Spleen (tissue), 3 donors: ENCODE measurements at regions not wholly inside any gene's neighbourhood (a gene's known extent, or its start where the extent isn't known, plus 50 kb on each side); places are given as distances from the start of the nearest gene placed in this dataset.

Experiments used
- POLR2A ChIP-seq, 3 donors: fragments of 450-650 bp; IDR thresholded peaks; one replicate each; pipeline ENCODE4 v1.5.1; 2017; ENCODE audit warnings: antibody characterized with exemption in 3 of 3, mild to moderate bottlenecking in 1 of 3
- POLR2AphosphoS5 ChIP-seq, 3 donors: sonication (generic); formaldehyde crosslinking; IDR thresholded peaks; one replicate each; pipeline ENCODE4 v1.5.1; 2017; ENCODE audit warnings: antibody characterized with exemption in 3 of 3

DNA sequence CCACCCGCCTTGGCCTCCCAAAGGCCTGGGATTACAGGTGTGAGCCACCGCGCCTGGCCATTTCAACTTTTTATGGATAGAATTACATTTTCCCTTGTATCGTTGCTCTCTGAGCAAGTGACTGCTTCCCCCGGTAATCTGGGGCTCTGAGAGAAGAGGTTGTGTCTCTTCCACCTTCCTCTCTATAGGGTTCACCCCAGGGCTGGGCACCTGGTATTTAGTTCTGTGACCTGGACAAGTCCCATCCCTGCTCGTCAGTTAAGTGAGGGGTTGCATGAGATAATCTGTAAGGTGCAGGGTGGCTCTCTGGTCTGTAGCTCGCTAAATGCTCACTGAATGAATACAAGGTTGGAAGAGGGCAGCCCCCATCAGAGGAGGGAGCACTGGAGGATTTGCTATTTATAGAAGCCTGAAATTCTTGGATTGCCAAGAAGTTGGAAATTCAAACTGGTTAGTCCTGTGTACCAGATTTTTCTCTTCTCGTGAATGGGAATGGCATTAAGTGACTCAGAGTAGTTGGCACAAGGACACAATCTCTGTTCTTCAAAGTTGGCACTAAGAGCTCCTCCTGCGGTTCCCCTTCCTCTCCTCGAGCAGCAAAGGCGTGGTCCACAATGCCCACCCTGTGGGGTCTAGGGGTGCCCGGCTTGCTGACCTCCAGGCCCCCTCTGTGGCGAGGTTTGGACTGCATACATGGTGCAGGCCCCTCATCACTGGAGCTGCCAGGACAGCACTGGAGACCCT, 68.1 kb upstream of the DLG1 start:
- TF ChIP-seq POLR2A (IDR thresholded peaks at IDR 0.05): no peak
- no peak for TF ChIP-seq POLR2AphosphoS5 (IDR thresholded peaks at IDR 0.05)
